Keratinocyte (primary cell): ENCODE measurements at regions not wholly inside any gene's neighbourhood (a gene's known extent, or its start where the extent isn't known, plus 50 kb on each side); places are given as distances from the start of the nearest gene placed in this dataset.

Source experiments
- EZH2 ChIP-seq: IDR thresholded peaks from one replicate; pipeline ENCODE4 v1.6.1; 2012; ENCODE audit warnings: inconsistent platforms, mild to moderate bottlenecking, low read length, moderate library complexity
- TF ChIP-seq, protein P1 (sequence below), 3 experiments: IDR thresholded peaks in 1 of 3; conservative IDR thresholded peaks in 1 of 3; optimal IDR thresholded peaks in 1 of 3; 2 replicates in 2 of 3; 3 replicates in 1 of 3; pipeline versions ENCODE3 to v1.5.1; 2011; ENCODE audit warnings: low read length in 3 of 3, mild to moderate bottlenecking in 3 of 3, moderate library complexity in 2 of 3, control low read depth in 1 of 3, inconsistent platforms in 1 of 3; ENCODE audit not compliant: insufficient read depth in 2 of 3; ENCODE audit errors: extremely low read depth in 1 of 3

DNA sequence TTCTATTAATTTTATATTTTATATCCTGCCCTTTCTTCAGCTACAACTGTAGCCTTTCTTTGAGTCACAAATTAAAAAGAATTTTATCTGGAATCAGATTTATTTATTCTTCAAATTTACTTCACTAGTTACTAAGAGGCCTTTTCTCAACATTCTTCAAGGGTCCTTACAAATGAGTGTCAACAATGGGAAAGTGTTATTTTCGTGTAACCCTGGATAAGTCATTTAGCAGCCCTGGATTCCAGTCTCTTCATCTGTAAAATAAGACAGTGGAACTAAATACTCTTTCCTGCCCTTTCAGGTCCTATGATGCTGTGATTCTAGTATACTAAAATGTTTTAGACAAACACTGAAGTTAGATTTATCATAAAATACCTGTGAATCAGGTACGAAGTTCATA lies 397.0 kb downstream of the KLF12 start:
- TF ChIP-seq, protein P1, sequence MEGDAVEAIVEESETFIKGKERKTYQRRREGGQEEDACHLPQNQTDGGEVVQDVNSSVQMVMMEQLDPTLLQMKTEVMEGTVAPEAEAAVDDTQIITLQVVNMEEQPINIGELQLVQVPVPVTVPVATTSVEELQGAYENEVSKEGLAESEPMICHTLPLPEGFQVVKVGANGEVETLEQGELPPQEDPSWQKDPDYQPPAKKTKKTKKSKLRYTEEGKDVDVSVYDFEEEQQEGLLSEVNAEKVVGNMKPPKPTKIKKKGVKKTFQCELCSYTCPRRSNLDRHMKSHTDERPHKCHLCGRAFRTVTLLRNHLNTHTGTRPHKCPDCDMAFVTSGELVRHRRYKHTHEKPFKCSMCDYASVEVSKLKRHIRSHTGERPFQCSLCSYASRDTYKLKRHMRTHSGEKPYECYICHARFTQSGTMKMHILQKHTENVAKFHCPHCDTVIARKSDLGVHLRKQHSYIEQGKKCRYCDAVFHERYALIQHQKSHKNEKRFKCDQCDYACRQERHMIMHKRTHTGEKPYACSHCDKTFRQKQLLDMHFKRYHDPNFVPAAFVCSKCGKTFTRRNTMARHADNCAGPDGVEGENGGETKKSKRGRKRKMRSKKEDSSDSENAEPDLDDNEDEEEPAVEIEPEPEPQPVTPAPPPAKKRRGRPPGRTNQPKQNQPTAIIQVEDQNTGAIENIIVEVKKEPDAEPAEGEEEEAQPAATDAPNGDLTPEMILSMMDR (optimal IDR thresholded peaks at IDR 0.05 in 1 of 3, IDR thresholded peaks at IDR 0.05 in 1 of 3, conservative IDR thresholded peaks at IDR 0.05 in 1 of 3; ENCODE audit: extremely low read depth in 1 of 3, insufficient read depth in 2 of 3, low read length in 3 of 3), result no peak
- TF ChIP-seq EZH2, result no peak
